K562 (cell line): ENCODE measurements at regions not wholly inside any gene's neighbourhood (a gene's known extent, or its start where the extent isn't known, plus 50 kb on each side); places are given as distances from the start of the nearest gene placed in this dataset.

Experiments
- EGR1 ChIP-seq: fragments of 450-650 bp; conservative IDR thresholded peaks from 2 replicates; pipeline ENCODE4 v1.6.1; 2017; ENCODE audit warnings: mild to moderate bottlenecking
- JUN ChIP-seq, 2 experiments: sonication (generic) in 1 of 2; formaldehyde crosslinking in 1 of 2; IDR thresholded peaks; 2 replicates each; pipeline versions ENCODE4 v1.6.1 to v1.8.0; 2012 to 2022; ENCODE audit warnings: borderline replicate concordance in 2 of 2, mild to moderate bottlenecking in 2 of 2, improper control_type of control experiment in 1 of 2, low read depth in 1 of 2, low read length in 1 of 2, missing genetic modification reagents in 1 of 2
- RBBP5 ChIP-seq: fragments of 200-600 bp; sonication (generic); IDR thresholded peaks from 2 replicates; pipeline ENCODE4 v1.6.1; 2012; ENCODE audit warnings: borderline replicate concordance, mild to moderate bottlenecking, low read length, control low read depth, inconsistent platforms; ENCODE audit not compliant: insufficient read depth, poor library complexity, severe bottlenecking
- ZNF12 ChIP-seq: sonication (generic); formaldehyde crosslinking; IDR thresholded peaks from 2 replicates; pipeline ENCODE4 v1.4.0; 2020; ENCODE audit warnings: mild to moderate bottlenecking, missing genetic modification reagents
- TF ChIP-seq, protein P1 (sequence below): fragments of 450-650 bp; IDR thresholded peaks from 2 replicates; pipeline ENCODE4 v1.7.1; 2018; ENCODE audit warnings: mild to moderate bottlenecking, low read depth; ENCODE audit not compliant: partially characterized antibody
- TF ChIP-seq, protein P2 (sequence below), 3 experiments: fragments of 200-800 bp in 1 of 3; fragments of 250-450 bp in 1 of 3; fragments of 450-650 bp in 1 of 3; sonication (Bioruptor Pico) in 1 of 3; sonication (Bioruptor generic) in 1 of 3; formaldehyde crosslinking in 1 of 3; IDR thresholded peaks; 2 replicates each; pipeline versions ENCODE4 v1.6.1 to v1.8.0; 2016 to 2022; ENCODE audit warnings: mild to moderate bottlenecking in 2 of 3, missing genetic modification characterization in 2 of 3, missing compliant biosample characterization in 1 of 3, moderate library complexity in 1 of 3
- TF ChIP-seq, protein P3 (sequence below): fragments of 250-450 bp; sonication (Bioruptor Pico); IDR thresholded peaks from 2 replicates; pipeline ENCODE4 v1.5.0; 2021
- TF ChIP-seq, protein P4 (sequence below): fragments of 450-650 bp; formaldehyde crosslinking; IDR thresholded peaks from 2 replicates; pipeline ENCODE4 v1.4.0; 2020; ENCODE audit warnings: mild to moderate bottlenecking, moderate library complexity
- TF ChIP-seq, protein P5 (sequence below): fragments of 250-450 bp; sonication (Bioruptor Pico); IDR thresholded peaks from 2 replicates; pipeline ENCODE4 v1.9.0; 2021; ENCODE audit warnings: mild to moderate bottlenecking, inconsistent platforms
- TF ChIP-seq, protein P6 (sequence below), 3 experiments: fragments of 200-800 bp in 1 of 3; sonication (Bioruptor generic) in 1 of 3; sonication (generic) in 1 of 3; formaldehyde crosslinking in 1 of 3; IDR thresholded peaks; 2 replicates each; pipeline versions ENCODE4 v1.6.1 to v1.8.0; 2016 to 2022; ENCODE audit warnings: mild to moderate bottlenecking in 2 of 3, missing compliant biosample characterization in 2 of 3, missing genetic modification characterization in 2 of 3, missing genetic modification reagents in 1 of 3

DNA sequence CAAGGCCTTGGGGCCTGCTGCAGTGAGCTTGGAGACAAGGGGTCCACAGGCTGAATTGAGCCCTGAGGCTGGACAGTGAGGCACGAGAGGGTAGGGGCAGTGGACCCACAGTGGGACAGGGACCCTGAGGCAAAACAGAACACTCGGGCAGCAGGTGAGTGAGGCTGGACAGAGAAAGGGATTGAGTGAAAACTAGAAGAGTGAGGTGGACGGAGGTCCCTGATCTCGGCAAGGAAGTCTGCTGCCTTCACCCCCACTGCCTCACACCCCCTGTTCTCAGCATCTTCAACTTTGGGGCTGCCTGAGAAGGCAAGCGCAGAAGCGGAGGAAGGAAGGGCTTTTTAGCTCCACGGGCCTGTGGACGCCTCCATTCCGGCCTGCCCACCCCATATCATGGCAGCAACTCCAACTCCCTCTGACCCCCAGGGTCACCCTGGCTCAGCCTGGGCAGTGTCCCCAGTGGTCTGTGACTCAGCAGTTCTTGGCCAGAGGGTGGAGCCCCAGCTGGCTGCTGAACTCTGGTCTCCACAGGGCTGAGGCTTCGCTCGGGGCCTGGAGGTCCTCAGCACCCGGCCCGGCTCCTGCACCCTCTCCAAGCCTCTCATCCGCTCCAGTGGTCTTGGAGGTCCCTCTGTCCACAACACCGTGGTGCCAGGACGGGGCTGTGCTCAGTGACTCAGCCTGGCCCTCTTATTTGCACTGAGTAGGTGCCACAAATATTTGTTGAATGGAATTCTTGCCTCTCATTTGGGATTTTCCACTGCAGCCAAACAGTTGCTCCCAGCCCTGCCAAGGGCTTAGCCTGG lies 60.0 kb upstream of the EPS8L3 start (continued):
- no peak for TF ChIP-seq JUN (IDR thresholded peaks at IDR 0.05; ENCODE audit: borderline replicate concordance, low read depth, low read length)
- no peak for TF ChIP-seq JUN (CRISPR knock-in tag; IDR thresholded peaks at IDR 0.05; ENCODE audit: borderline replicate concordance)
- no peak for TF ChIP-seq RBBP5
- TF ChIP-seq, protein P1, sequence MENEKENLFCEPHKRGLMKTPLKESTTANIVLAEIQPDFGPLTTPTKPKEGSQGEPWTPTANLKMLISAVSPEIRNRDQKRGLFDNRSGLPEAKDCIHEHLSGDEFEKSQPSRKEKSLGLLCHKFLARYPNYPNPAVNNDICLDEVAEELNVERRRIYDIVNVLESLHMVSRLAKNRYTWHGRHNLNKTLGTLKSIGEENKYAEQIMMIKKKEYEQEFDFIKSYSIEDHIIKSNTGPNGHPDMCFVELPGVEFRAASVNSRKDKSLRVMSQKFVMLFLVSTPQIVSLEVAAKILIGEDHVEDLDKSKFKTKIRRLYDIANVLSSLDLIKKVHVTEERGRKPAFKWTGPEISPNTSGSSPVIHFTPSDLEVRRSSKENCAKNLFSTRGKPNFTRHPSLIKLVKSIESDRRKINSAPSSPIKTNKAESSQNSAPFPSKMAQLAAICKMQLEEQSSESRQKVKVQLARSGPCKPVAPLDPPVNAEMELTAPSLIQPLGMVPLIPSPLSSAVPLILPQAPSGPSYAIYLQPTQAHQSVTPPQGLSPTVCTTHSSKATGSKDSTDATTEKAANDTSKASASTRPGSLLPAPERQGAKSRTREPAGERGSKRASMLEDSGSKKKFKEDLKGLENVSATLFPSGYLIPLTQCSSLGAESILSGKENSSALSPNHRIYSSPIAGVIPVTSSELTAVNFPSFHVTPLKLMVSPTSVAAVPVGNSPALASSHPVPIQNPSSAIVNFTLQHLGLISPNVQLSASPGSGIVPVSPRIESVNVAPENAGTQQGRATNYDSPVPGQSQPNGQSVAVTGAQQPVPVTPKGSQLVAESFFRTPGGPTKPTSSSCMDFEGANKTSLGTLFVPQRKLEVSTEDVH: no peak
- TF ChIP-seq, protein P2, sequence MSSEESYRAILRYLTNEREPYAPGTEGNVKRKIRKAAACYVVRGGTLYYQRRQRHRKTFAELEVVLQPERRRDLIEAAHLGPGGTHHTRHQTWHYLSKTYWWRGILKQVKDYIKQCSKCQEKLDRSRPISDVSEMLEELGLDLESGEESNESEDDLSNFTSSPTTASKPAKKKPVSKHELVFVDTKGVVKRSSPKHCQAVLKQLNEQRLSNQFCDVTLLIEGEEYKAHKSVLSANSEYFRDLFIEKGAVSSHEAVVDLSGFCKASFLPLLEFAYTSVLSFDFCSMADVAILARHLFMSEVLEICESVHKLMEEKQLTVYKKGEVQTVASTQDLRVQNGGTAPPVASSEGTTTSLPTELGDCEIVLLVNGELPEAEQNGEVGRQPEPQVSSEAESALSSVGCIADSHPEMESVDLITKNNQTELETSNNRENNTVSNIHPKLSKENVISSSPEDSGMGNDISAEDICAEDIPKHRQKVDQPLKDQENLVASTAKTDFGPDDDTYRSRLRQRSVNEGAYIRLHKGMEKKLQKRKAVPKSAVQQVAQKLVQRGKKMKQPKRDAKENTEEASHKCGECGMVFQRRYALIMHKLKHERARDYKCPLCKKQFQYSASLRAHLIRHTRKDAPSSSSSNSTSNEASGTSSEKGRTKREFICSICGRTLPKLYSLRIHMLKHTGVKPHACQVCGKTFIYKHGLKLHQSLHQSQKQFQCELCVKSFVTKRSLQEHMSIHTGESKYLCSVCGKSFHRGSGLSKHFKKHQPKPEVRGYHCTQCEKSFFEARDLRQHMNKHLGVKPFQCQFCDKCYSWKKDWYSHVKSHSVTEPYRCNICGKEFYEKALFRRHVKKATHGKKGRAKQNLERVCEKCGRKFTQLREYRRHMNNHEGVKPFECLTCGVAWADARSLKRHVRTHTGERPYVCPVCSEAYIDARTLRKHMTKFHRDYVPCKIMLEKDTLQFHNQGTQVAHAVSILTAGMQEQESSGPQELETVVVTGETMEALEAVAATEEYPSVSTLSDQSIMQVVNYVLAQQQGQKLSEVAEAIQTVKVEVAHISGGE (CRISPR knock-in tag; IDR thresholded peaks at IDR 0.05): no peak; a peak in 1 of 6 replicates
- 0 out of 2 replicates have a peak, but pooled peaks have one; percentile 37 for TF ChIP-seq ZNF12 (CRISPR knock-in tag)
- TF ChIP-seq, protein P3, sequence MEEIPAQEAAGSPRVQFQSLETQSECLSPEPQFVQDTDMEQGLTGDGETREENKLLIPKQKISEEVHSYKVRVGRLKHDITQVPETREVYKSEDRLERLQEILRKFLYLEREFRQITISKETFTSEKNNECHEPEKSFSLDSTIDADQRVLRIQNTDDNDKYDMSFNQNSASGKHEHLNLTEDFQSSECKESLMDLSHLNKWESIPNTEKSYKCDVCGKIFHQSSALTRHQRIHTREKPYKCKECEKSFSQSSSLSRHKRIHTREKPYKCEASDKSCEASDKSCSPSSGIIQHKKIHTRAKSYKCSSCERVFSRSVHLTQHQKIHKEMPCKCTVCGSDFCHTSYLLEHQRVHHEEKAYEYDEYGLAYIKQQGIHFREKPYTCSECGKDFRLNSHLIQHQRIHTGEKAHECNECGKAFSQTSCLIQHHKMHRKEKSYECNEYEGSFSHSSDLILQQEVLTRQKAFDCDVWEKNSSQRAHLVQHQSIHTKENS (CRISPR knock-in tag): no peak
- 0 out of 2 replicates have a peak, but pooled peaks have one; percentile 6 for TF ChIP-seq EGR1
- TF ChIP-seq, protein P4, sequence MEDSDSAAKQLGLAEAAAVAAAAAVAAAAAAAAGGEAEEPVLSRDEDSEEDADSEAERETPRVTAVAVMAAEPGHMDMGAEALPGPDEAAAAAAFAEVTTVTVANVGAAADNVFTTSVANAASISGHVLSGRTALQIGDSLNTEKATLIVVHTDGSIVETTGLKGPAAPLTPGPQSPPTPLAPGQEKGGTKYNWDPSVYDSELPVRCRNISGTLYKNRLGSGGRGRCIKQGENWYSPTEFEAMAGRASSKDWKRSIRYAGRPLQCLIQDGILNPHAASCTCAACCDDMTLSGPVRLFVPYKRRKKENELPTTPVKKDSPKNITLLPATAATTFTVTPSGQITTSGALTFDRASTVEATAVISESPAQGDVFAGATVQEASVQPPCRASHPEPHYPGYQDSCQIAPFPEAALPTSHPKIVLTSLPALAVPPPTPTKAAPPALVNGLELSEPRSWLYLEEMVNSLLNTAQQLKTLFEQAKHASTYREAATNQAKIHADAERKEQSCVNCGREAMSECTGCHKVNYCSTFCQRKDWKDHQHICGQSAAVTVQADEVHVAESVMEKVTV (CRISPR knock-in tag): no peak; the same call in none of the 2 replicates
- TF ChIP-seq, protein P5, sequence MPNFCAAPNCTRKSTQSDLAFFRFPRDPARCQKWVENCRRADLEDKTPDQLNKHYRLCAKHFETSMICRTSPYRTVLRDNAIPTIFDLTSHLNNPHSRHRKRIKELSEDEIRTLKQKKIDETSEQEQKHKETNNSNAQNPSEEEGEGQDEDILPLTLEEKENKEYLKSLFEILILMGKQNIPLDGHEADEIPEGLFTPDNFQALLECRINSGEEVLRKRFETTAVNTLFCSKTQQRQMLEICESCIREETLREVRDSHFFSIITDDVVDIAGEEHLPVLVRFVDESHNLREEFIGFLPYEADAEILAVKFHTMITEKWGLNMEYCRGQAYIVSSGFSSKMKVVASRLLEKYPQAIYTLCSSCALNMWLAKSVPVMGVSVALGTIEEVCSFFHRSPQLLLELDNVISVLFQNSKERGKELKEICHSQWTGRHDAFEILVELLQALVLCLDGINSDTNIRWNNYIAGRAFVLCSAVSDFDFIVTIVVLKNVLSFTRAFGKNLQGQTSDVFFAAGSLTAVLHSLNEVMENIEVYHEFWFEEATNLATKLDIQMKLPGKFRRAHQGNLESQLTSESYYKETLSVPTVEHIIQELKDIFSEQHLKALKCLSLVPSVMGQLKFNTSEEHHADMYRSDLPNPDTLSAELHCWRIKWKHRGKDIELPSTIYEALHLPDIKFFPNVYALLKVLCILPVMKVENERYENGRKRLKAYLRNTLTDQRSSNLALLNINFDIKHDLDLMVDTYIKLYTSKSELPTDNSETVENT: peak; percentile 36; the same call in 1 of the 2 replicates
- TF ChIP-seq, protein P6, sequence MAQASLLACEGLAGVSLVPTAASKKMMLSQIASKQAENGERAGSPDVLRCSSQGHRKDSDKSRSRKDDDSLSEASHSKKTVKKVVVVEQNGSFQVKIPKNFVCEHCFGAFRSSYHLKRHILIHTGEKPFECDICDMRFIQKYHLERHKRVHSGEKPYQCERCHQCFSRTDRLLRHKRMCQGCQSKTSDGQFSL (CRISPR knock-in tag; IDR thresholded peaks at IDR 0.05): 0 out of 2 replicates have a peak, but pooled peaks have one; percentile 25
- TF ChIP-seq, protein P6 (tag; IDR thresholded peaks at IDR 0.05): no peak; a peak in 2 of 4 replicates
